Osteoblast (primary cell): ENCODE measurements at regions not wholly inside any gene's neighbourhood (a gene's known extent, or its start where the extent isn't known, plus 50 kb on each side); places are given as distances from the start of the nearest gene placed in this dataset.

ENCODE experiments used
- DNase-seq: peaks from one replicate; pipeline ENCODE4 v3.0.0; 2011; ENCODE audit warnings: low spot score, mixed read lengths; ENCODE audit not compliant: insufficient read length; ENCODE audit errors: missing footprints
- H2AFZ ChIP-seq: 2 replicates; pipeline ENCODE4 v1.6.0; 2011; ENCODE audit warnings: mild to moderate bottlenecking, low read length
- H3K27ac ChIP-seq: 2 replicates; pipeline ENCODE4 v1.5.1; 2011; ENCODE audit warnings: mild to moderate bottlenecking, low read depth, low read length, moderate library complexity
- H3K27me3 ChIP-seq: 2 replicates; pipeline ENCODE4 v1.6.0; 2012; ENCODE audit warnings: mild to moderate bottlenecking, control low read depth, inconsistent platforms, low read length, moderate library complexity; ENCODE audit not compliant: insufficient read depth
- H3K36me3 ChIP-seq: 2 replicates; pipeline ENCODE4 v1.5.1; 2011; ENCODE audit warnings: mild to moderate bottlenecking, low read length, control low read depth, moderate library complexity; ENCODE audit not compliant: insufficient read depth
- H3K4me1 ChIP-seq: 2 replicates; pipeline ENCODE4 v1.5.1; 2011; ENCODE audit warnings: mild to moderate bottlenecking, low read length, control low read depth, moderate library complexity; ENCODE audit not compliant: insufficient read depth
- H3K4me2 ChIP-seq: 2 replicates; pipeline ENCODE4 v1.6.0; 2011; ENCODE audit warnings: mild to moderate bottlenecking, low read length; ENCODE audit not compliant: insufficient read depth
- H3K4me3 ChIP-seq: fragments of 200-600 bp; sonication (generic); 3 replicates; pipeline ENCODE4 v1.5.1; 2012; ENCODE audit warnings: mild to moderate bottlenecking, low read length, inconsistent platforms; ENCODE audit not compliant: insufficient read depth
- H3K79me2 ChIP-seq: 2 replicates; pipeline ENCODE4 v1.6.0; 2012; ENCODE audit warnings: mild to moderate bottlenecking, low read length, control low read depth, inconsistent platforms; ENCODE audit not compliant: insufficient read depth
- H3K9me3 ChIP-seq: 2 replicates; pipeline ENCODE4 v1.5.1; 2011; ENCODE audit warnings: low read depth, low read length, control low read depth
- H4K20me1 ChIP-seq: 2 replicates; pipeline ENCODE4 v1.6.0; 2012; ENCODE audit warnings: mild to moderate bottlenecking, low read length, control low read depth; ENCODE audit not compliant: insufficient read depth
- CTCF ChIP-seq: IDR thresholded peaks from 2 replicates; pipeline ENCODE4 v1.5.1; 2011; ENCODE audit warnings: mild to moderate bottlenecking, low read depth, low read length, moderate library complexity; ENCODE audit errors: extremely low read depth

DNA sequence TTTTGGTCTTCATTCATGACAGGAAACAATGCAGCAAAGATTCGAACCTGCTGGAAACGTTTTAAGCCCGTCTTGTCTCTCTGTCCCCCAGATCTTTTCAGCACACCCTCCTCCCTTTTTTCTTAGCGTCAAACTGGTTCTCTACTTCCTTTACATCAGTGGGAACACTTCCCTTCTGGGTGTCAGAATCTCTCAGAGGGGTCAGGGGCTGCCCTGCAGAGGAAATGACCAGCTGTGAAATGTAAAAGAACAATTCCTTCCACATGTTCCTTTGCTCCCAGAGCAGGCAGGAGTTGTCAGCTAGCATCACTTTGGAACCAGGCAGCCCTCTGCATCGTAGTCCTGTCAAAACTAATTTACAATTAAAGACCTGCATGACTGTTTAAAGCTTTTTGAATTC is 619.0 kb downstream of the TFAP2A start:
- Histone ChIP-seq H4K20me1 (no peaks in the 10 kb centered on the region), H3K27me3 (no peaks in the 10 kb centered on the region), H3K36me3 (no peaks in the 10 kb centered on the region), H3K9me3 (no peaks in the 10 kb centered on the region), H3K4me2 (no peak overlapping the region), H3K27ac (no peak overlapping the region), H3K4me3 (no peak overlapping the region), H2AFZ (no peak overlapping the region), H3K79me2 (no peaks in the 10 kb centered on the region), H3K4me1 (no peaks in the 10 kb centered on the region)
- no peak for TF ChIP-seq CTCF
- DNase-seq = no peak

DNA sequence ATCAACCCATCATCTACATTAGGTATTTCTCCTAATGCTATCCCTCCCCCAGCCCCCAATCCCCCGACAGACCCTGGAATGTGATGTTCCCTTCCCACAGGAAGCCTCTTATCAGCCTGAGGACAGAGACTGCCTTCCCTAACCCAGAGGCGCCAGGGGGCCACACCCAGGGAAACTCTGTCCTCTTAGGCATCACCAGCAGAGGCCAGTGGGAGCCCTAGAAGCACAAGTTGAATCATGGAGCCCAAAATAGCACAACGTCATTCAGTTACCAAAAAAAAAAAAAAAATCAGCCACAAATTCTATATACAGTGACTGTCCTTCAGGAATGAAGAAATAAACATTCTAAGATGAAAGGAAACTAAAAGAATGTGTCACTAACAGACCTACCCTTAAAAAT is 625.7 kb downstream of the TFAP2A start:
- Histone ChIP-seq H3K27me3 (no peaks in the 10 kb centered on the region), H2AFZ (no peak overlapping the region), H3K79me2 (no peaks in the 10 kb centered on the region), H3K27ac (no peak overlapping the region), H3K4me1 (no peaks in the 10 kb centered on the region), H4K20me1 (no peaks in the 10 kb centered on the region), H3K4me3 (no peak overlapping the region), H3K9me3 (no peaks in the 10 kb centered on the region), H3K36me3 (no peaks in the 10 kb centered on the region), H3K4me2 (no peak overlapping the region)
- TF ChIP-seq CTCF = no peak
- DNase-seq = no peak

DNA sequence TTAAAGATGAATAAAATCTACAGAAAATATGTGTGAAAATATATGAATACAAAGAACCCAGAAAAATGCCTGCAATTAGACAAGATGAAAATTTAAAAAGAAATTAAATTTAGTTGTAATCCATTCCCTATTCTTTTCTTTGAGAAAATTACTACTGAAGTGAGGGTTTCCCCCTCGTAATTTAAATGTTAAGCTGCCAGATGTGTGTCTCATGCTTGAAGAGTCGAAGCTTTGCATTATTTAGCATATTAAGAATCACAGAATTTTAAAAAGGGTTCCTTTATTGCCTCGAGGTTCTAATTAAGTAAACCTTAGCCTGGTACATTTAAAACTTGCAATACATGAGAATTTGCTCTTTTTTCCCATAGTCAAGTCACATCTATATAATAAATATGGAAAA is 630.1 kb downstream of the TFAP2A start:
- Histone ChIP-seq H3K9me3 (no peaks in the 10 kb centered on the region), H2AFZ (no peak overlapping the region), H4K20me1 (no peaks in the 10 kb centered on the region), H3K27ac (no peak overlapping the region), H3K4me2 (no peak overlapping the region), H3K4me1 (no peaks in the 10 kb centered on the region), H3K4me3 (no peak overlapping the region), H3K27me3 (no peaks in the 10 kb centered on the region), H3K36me3 (no peaks in the 10 kb centered on the region), H3K79me2 (no peaks in the 10 kb centered on the region)
- DNase-seq = no peak
- TF ChIP-seq CTCF = no peak

DNA sequence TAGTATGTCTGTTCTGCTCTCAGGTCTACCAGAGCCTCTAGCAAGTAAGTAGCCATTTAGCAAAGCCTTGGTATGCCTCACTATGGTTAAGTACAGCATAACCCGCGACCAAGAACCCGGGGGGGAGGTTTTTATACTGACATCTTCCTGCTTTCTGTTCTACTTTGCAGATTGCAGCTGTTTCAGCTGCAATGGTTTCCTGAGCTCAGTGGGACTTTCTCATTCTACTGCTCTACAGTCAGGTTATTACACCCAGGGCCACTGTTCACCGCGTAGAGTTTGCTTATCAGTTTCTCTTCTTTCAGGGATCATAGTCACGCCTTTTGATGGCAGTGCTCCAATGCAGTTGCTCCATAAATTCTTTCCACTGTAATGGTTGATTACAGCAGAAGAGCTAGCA is 631.3 kb downstream of the TFAP2A start:
- Histone ChIP-seq H4K20me1 (no peaks in the 10 kb centered on the region), H2AFZ (no peak overlapping the region), H3K9me3 (no peaks in the 10 kb centered on the region), H3K4me1 (no peaks in the 10 kb centered on the region), H3K4me2 (no peak overlapping the region), H3K79me2 (no peaks in the 10 kb centered on the region), H3K27me3 (no peaks in the 10 kb centered on the region), H3K27ac (no peak overlapping the region), H3K36me3 (no peaks in the 10 kb centered on the region), H3K4me3 (no peak overlapping the region)
- no peak for TF ChIP-seq CTCF
- DNase-seq = no peak
